KMS-11 (cell line): ENCODE measurements at regions not wholly inside any gene's neighbourhood (a gene's known extent, or its start where the extent isn't known, plus 50 kb on each side); places are given as distances from the start of the nearest gene placed in this dataset.

ENCODE experiments used
- H2AFZ ChIP-seq: fragments of 200-600 bp; sonication (generic); 2 replicates; pipeline ENCODE4 v1.6.1; 2016; ENCODE audit warnings: antibody characterized with exemption, mixed run types, low read depth
- H3K27ac ChIP-seq: fragments of 200-600 bp; sonication (generic); 2 replicates; pipeline ENCODE4 v1.6.1; 2016; ENCODE audit warnings: mild to moderate bottlenecking, mixed run types
- H3K27me3 ChIP-seq: fragments of 200-600 bp; sonication (generic); 2 replicates; pipeline ENCODE4 v1.6.1; 2017; ENCODE audit warnings: mild to moderate bottlenecking, low read depth, mixed run types, moderate library complexity; ENCODE audit not compliant: insufficient read depth
- H3K36me3 ChIP-seq: fragments of 200-600 bp; sonication (generic); 2 replicates; pipeline ENCODE4 v1.6.1; 2017; ENCODE audit warnings: mild to moderate bottlenecking, mixed run types; ENCODE audit not compliant: insufficient read depth
- H3K4me1 ChIP-seq: fragments of 200-600 bp; sonication (generic); 2 replicates; pipeline ENCODE4 v1.6.1; 2016; ENCODE audit warnings: mild to moderate bottlenecking, low read depth, mixed run types; ENCODE audit not compliant: poor library complexity, severe bottlenecking
- H3K4me2 ChIP-seq: fragments of 200-600 bp; sonication (generic); 2 replicates; pipeline ENCODE4 v1.7.0; 2016; ENCODE audit warnings: mild to moderate bottlenecking, mixed run types
- H3K4me3 ChIP-seq: fragments of 200-600 bp; sonication (generic); IDR thresholded peaks from 2 replicates; pipeline ENCODE4 v1.6.1; 2017; ENCODE audit warnings: low read depth, low read length, mixed read lengths; ENCODE audit not compliant: insufficient read depth
- H3K79me2 ChIP-seq: fragments of 200-600 bp; sonication (generic); 2 replicates; pipeline ENCODE4 v1.6.1; 2016; ENCODE audit warnings: low read depth, mixed run types; ENCODE audit not compliant: insufficient read depth
- H3K9ac ChIP-seq: fragments of 200-600 bp; sonication (generic); 2 replicates; pipeline ENCODE4 v1.6.1; 2016; ENCODE audit warnings: mild to moderate bottlenecking, mixed run types
- H4K20me1 ChIP-seq: fragments of 200-600 bp; sonication (generic); 2 replicates; pipeline ENCODE4 v1.6.1; 2016; ENCODE audit warnings: mild to moderate bottlenecking, mixed run types; ENCODE audit not compliant: insufficient read depth
- CTCF ChIP-seq: fragments of 200-600 bp; sonication (generic); conservative IDR thresholded peaks from 2 replicates; pipeline ENCODE4 v1.6.1; 2017; ENCODE audit warnings: low read depth, mild to moderate bottlenecking, antibody characterized with exemption, low read length, moderate library complexity, mixed read lengths

- Histone ChIP-seq H3K27me3 (no peaks in the 10 kb centered on the region), H3K36me3 (no peaks in the 10 kb centered on the region), H3K4me2 (no peak overlapping the region), H3K27ac (no peak overlapping the region), H3K4me1 (no peaks in the 10 kb centered on the region), H2AFZ (no peak overlapping the region), H3K79me2 (no peaks in the 10 kb centered on the region), H3K9ac (no peak overlapping the region), H3K4me3 (no peak overlapping the region), H4K20me1 (no peaks in the 10 kb centered on the region)
- TF ChIP-seq CTCF: no peak
These were observed 343.7 kb downstream of the ARAP2 start for GRCh38 chr4:35900286-35901243.

- TF ChIP-seq CTCF: no peak
- H3K9ac ChIP-seq: no peak overlapping the region
These were observed 332.1 kb downstream of the ARAP2 start for GRCh38 chr4:35912174-35912573.

DNA sequence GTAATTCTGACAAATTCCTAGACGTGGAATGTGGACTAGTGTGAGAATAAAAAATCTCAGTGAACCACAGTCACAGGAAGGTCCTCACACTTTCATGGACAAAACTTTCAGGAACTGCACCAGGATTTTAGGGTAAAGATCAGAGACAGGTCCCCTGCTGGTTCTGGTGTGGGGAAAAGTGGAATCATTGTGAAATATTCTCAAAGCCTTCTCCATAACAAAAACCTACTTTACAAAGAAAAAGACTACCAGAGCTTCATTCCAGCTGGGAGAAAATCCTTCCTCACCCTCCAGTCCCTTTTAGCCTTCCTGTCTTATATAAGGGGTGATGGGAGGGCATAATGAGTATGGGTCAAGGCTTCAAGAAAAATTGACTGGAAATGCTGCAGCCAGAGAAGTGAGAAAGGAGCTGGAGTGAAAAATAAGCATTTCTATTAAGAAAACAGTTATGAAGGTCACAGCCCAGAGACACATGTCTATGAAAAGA is 325.8 kb downstream of the ARAP2 start:
- Histone ChIP-seq H3K9ac (no peak overlapping the region), H2AFZ (no peak overlapping the region), H3K4me1 (no peaks in the 10 kb centered on the region), H3K4me2 (no peak overlapping the region), H3K27me3 (no peaks in the 10 kb centered on the region), H3K27ac (no peak overlapping the region), H4K20me1 (no peaks in the 10 kb centered on the region), H3K4me3 (no peak overlapping the region), H3K36me3 (no peaks in the 10 kb centered on the region), H3K79me2 (no peaks in the 10 kb centered on the region)
- no peak for TF ChIP-seq CTCF

More at GRCh38 chr4:35912174-35912573, 332.1 kb downstream of the ARAP2 start:
- H3K27ac ChIP-seq: no peak overlapping the region
- H3K79me2 ChIP-seq: no peaks in the 10 kb centered on the region
- no peak overlapping the region for H3K4me2 ChIP-seq
- H3K4me3 ChIP-seq: no peak overlapping the region
- no peak overlapping the region for H2AFZ ChIP-seq
- H3K27me3 ChIP-seq: no peaks in the 10 kb centered on the region
- no peaks in the 10 kb centered on the region for H4K20me1 ChIP-seq
- no peaks in the 10 kb centered on the region for H3K36me3 ChIP-seq
- no peaks in the 10 kb centered on the region for H3K4me1 ChIP-seq

DNA sequence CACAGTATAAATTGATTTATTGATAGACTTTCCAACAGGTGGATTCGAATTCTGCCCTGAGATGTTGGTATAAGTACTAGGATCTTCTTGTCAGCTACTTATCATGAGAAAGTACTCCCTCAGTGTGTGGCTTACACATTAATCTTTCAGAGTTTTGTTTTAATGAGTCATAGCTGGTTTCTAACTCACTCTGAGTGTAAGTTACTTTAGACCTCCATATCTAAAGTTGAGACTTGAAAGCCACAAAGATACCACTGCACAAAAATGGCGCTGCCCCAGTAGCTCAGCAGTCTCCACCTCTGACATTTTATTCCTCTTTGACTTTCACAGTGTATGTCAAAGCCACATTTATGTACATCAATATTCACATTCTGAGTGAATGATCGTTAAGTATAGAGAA is 318.5 kb downstream of the ARAP2 start:
- no peak for TF ChIP-seq CTCF
- no peak overlapping the region for H3K9ac ChIP-seq
- no peaks in the 10 kb centered on the region for H4K20me1 ChIP-seq
- no peak overlapping the region for H3K27ac ChIP-seq
- no peaks in the 10 kb centered on the region for H3K27me3 ChIP-seq
- H3K79me2 ChIP-seq: no peaks in the 10 kb centered on the region
- no peak overlapping the region for H3K4me3 ChIP-seq
- no peaks in the 10 kb centered on the region for H3K4me1 ChIP-seq
- no peaks in the 10 kb centered on the region for H3K36me3 ChIP-seq
- H3K4me2 ChIP-seq: no peak overlapping the region
- H2AFZ ChIP-seq: no peak overlapping the region
